Nephron progenitor cell (in vitro differentiated cells): ENCODE measurements at regions not wholly inside any gene's neighbourhood (a gene's known extent, or its start where the extent isn't known, plus 50 kb on each side); places are given as distances from the start of the nearest gene placed in this dataset.

Experiments
- DNase-seq: peaks from one replicate; pipeline ENCODE4 v3.0.0; 2021
- H3K27ac Mint-ChIP-seq: 2 replicates; pipeline ENCODE4 v1.8.0; 2021; ENCODE audit warnings: mild to moderate bottlenecking, moderate library complexity, mixed read lengths
- H3K27me3 Mint-ChIP-seq: 2 replicates; pipeline ENCODE4 v1.8.0; 2021; ENCODE audit warnings: mild to moderate bottlenecking, low read depth, mixed read lengths; ENCODE audit not compliant: poor library complexity
- H3K36me3 Mint-ChIP-seq: 2 replicates; pipeline ENCODE4 v1.8.0; 2021; ENCODE audit warnings: low read depth, mixed read lengths
- H3K4me1 Mint-ChIP-seq: 2 replicates; pipeline ENCODE4 v1.8.0; 2021; ENCODE audit warnings: mixed read lengths
- H3K4me3 Mint-ChIP-seq: 2 replicates; pipeline ENCODE4 v1.8.0; 2021; ENCODE audit warnings: mild to moderate bottlenecking, moderate library complexity, mixed read lengths
- H3K9me3 Mint-ChIP-seq: 2 replicates; pipeline ENCODE4 v1.8.0; 2021; ENCODE audit warnings: mild to moderate bottlenecking, moderate library complexity, mixed read lengths
- CTCF ChIP-seq: fragments of 200-600 bp; sonication (generic); IDR thresholded peaks from 2 replicates; pipeline ENCODE4 v1.5.0; 2021; ENCODE audit warnings: antibody characterized with exemption

GRCh38 chr10:42954766-42955492 is 121.9 kb upstream of the RET start:
- Mint-ChIP-seq H3K4me3 (no peak overlapping the region), H3K9me3 (peaks cover 13% of the 10 kb centered on the region), H3K4me1 (peaks cover 20% of the 10 kb centered on the region), H3K27ac (no peak overlapping the region), H3K36me3 (peaks cover 5% of the 10 kb centered on the region), H3K27me3 (peaks cover 53% of the 10 kb centered on the region)
- no peak for TF ChIP-seq CTCF
- DNase-seq, result no peak

GRCh38 chr10:42955493-42955889 is 121.4 kb upstream of the RET start:
- Mint-ChIP-seq H3K4me1 (peaks cover 20% of the 10 kb centered on the region), H3K9me3 (peaks cover 13% of the 10 kb centered on the region), H3K27me3 (peaks cover 48% of the 10 kb centered on the region), H3K36me3 (peaks cover 5% of the 10 kb centered on the region), H3K4me3 (no peak overlapping the region), H3K27ac (no peak overlapping the region)
- no peak for DNase-seq
- TF ChIP-seq CTCF, result no peak

GRCh38 chr10:42956045-42956444 is 120.8 kb upstream of the RET start:
- DNase-seq, result no peak
- peaks cover 20% of the 10 kb centered on the region for H3K4me1 Mint-ChIP-seq
- peaks cover 43% of the 10 kb centered on the region for H3K27me3 Mint-ChIP-seq
- no peak overlapping the region for H3K27ac Mint-ChIP-seq
- H3K36me3 Mint-ChIP-seq, result peaks cover 5% of the 10 kb centered on the region
- TF ChIP-seq CTCF, result no peak
- H3K4me3 Mint-ChIP-seq, result no peak overlapping the region
- peaks cover 13% of the 10 kb centered on the region for H3K9me3 Mint-ChIP-seq

GRCh38 chr10:42958142-42958868 is 118.6 kb upstream of the RET start:
- Mint-ChIP-seq H3K4me1 (peaks cover 3% of the 10 kb centered on the region), H3K27ac (no peak overlapping the region), H3K9me3 (peaks cover 13% of the 10 kb centered on the region), H3K4me3 (no peak overlapping the region), H3K36me3 (peaks cover 5% of the 10 kb centered on the region), H3K27me3 (peaks cover 22% of the 10 kb centered on the region)
- DNase-seq, result no peak
- no peak for TF ChIP-seq CTCF

- peaks cover 21% of the 10 kb centered on the region for H3K27me3 Mint-ChIP-seq
- H3K27ac Mint-ChIP-seq, result no peak overlapping the region
- H3K4me3 Mint-ChIP-seq, result no peak overlapping the region
- peaks cover 13% of the 10 kb centered on the region for H3K9me3 Mint-ChIP-seq
- no peak for TF ChIP-seq CTCF
- H3K4me1 Mint-ChIP-seq, result no peaks in the 10 kb centered on the region
- H3K36me3 Mint-ChIP-seq, result peaks cover 5% of the 10 kb centered on the region
- DNase-seq, result no peak
These were observed 117.0 kb upstream of the RET start for GRCh38 chr10:42959833-42960232.
